GM21360 (cell line): ENCODE measurements at regions not wholly inside any gene's neighbourhood (a gene's known extent, or its start where the extent isn't known, plus 50 kb on each side); places are given as distances from the start of the nearest gene placed in this dataset.
"Not testable (repeated sequence)": the region's sequence is repeated elsewhere in the genome, so short reads cannot be mapped to it uniquely, and the experiment has no call there.

Experiments
- ATAC-seq: cut with Tn5 transposase; IDR thresholded peaks from one replicate; pipeline ENCODE4 v1.9.1; 2021; ENCODE audit warnings: mild to moderate bottlenecking, moderate library complexity; ENCODE audit not compliant: unreplicated experiment

DNA sequence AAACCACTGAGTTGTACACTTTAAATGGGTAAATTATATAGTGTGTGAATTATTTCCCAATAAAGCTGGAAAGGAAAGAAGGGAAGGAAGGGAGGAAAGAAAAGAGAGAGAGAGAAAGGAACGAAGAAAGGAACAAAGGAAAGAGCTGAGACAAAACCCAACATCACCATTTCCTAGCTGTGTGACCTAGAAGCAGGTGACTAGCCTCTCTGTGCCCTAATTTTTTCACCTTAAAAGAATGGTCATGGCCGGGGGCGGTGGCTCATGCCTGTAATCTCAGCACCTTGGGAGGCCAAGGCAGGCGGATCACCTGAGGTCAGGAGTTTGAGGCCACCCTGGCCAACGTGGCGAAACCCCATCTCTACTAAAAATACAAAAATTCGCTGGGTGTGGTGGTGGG is 155.8 kb downstream of the C16orf95 start:
- not testable (repeated sequence) for ATAC-seq

DNA sequence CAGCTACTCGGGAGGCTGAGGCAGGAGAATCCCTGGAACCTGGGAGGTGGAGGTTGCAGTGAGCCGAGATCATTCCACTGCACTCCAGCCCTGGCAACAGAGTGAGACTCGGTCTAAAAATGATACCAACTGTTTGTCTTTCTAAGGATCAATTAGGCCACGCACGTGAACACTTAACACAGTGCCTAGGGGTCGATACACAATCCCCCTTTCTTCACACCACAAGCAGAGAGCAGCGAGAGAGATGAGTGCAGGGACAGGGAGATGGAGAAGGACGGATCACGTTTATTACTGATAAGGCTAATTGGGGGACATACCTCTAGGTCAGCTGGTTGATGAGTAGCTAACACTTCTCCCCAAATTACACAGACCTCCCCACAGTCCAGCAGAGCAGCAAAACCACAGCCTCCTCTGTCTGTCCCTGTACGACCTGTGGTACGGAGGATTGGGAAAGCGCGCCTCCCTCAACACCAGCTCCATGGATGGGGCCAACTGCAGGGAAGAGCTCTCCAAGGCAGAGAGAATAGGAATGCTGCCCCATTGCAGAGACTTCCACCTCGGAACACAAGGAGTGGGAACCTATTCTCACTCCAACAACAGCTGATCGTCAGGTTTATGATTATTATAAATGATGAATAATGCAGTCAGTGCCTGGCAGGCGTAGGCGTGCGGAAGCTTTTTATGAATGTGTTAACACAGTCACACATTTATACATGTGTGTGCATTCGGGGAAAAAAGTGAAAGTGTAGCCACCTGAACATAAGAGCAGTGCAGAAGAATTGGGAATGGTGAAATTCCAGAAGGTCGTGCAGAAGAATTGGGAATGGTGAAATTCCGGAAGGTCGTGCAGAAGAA is 155.1 kb downstream of the C16orf95 start:
- no peak for ATAC-seq

DNA sequence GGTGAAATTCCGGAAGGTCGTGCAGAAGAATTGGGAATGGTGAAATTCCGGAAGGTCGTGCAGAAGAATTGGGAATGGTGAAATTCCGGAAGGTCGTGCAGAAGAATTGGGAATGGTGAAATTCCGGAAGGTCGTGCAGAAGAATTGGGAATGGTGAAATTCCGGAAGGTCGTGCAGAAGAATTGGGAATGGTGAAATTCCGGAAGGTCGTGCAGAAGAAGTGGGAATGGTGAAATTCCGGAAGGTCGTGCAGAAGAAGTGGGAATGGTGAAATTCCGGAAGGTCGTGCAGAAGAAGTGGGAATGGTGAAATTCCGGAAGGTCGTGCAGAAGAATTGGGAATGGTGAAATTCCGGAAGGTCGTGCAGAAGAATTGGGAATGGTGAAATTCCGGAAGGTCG is 154.4 kb downstream of the C16orf95 start:
- not testable (repeated sequence) for ATAC-seq

DNA sequence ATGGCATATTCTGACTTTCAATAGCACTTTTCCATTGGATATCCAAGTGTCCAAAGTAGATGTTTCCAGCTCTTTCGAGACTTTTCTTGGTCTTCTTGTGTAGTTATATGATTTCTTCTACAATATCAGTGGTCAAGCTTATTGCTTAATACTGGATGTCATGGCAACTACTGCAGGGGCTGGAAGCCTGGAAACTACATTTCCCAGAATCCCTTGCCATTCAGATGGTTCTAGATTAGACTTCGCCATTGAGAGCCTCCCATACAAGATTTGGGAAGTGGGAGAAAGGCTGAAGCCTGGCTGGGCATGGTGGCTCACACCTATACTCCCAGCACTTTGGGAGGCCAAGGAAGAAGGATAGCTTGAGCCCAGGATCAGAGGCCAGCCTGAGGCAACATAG is 153.6 kb downstream of the C16orf95 start:
- no peak for ATAC-seq

DNA sequence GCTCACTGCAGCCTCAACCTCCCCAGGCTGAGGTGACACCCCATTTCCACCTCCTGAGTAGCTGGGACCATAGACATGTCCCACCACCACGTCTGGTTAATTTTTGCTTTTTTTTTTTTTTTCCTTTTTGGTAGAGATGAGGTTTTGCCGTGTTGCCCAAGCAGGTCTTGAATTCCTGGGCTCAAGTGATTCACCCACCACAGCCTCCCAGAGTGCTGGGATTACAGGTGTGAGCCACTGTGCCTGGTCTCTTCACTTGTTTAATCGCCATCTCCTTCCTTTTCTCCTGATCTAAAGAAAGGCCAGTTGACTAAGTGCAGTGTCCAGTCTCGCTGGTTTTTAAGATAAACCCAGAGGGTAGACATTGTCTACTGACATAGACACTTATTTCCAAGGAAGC is 152.0 kb downstream of the C16orf95 start:
- ATAC-seq, result no peak

DNA sequence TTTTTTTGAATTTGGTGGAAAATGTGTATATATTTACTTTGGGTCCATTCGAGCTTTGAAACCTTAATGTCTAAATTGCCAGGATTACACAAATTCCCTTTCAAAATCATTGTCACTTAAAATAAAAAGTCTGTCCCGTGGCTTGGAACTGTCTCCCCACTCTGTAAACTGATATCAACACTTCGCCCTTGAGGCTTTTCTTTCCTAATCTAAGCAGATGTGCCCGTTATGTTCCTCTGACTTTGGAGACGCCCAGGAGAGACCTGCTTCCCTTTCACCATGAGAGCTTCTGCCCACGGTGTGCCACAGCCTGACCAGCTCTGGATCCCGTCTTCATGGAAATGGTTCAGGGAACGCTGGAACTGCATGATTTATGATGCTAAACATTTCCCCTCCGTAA is 151.3 kb downstream of the C16orf95 start:
- no peak for ATAC-seq

DNA sequence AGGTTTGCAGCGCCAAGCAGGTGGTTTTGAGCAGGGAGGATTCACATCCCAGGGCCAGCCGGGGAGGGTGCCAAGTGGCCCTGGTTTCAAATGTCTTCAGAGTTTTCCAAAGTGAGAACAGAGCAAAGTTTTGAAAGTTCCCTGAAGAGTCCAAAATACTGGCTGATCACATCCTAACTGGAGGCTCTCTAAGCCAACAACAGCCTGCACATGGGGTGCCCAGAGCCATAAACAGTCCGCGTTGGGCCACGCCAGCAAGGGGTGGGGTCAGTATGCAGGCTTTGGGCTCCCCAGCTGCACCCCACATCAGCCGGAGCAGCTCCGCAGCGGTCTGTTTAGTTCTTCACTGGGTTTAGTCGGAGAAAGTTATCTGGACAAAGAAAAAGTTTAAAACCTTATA is 150.9 kb downstream of the C16orf95 start:
- ATAC-seq, result no peak

DNA sequence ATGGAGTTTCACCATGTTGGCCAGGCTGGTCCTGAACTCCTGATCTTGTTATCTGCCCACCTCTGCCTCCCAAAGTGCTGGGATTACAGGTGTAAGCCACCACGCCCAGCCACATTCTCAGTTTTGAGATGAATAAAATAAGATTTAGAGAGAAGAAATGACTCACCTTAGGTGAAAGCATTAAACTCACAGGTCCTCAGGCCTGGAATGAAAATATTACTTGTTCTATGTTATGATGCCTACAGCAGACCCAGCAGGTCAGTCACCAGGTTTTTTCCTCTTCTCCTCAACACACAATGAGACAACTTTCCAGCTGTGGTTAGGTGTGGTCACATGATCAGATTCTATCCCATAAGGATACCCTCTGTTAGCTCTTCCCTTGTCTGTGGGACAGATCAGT is 150.3 kb downstream of the C16orf95 start:
- ATAC-seq, result no peak

DNA sequence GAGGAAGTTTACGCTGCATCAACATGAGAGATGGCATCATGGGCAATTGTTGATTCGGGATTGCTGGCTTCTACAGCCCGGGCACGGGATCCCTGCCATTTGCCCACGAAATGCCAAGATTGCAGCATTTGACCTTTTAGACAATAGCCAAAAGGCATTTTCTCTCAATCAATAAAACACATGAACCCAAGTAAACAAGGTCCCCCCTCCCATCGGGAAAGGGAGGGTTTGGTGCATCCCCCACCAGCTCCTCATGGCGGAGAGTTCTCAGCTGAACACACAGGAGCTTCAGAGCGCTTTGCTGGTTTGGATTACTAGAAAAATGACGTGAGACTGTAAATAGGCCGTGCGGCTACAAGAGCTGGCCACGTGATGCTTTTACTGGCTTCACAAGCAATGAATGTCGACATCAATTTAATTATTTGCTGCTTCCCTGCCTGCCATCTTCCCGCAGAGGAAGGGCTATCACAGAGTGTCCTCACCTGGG is 147.6 kb downstream of the C16orf95 start:
- no peak for ATAC-seq

DNA sequence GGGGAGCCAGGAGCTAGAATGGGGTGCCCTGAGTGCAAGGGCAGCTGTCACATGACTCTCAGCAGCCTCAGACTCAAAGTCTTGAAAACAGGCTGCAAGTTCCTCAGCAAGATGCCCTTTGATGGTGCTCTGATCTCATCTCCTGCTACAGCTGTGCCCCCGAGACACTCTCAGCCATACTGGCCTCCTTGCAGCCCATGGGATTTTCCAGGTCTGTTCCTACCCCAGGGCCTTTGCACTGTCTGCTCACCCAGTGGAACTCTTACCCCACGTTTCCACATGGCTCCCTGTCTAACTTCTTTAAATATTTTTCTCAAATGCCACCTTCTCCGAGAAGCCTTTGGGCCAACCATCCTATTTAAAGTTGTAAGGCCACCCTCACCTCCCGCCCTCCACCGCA is 146.9 kb downstream of the C16orf95 start:
- ATAC-seq, result no peak

DNA sequence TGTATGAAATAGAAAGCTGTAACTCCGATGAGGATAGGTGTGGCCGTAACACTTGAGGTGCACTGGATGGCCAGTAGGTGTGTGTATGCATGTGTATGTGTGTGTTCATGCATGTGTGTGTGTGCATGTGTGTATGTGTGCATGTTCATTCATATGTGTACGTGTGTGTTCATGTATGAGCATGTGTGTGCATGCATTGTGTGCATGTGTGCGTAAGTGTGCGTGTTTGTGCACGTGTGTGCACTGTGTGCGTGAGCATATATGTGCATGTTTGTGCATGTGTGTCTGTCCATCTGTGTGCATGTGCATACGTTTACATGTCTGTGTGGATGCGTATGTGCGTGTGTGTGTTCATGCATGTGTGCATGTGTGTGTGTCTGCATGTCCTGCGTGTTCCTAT is 145.5 kb downstream of the C16orf95 start:
- ATAC-seq, result no peak

DNA sequence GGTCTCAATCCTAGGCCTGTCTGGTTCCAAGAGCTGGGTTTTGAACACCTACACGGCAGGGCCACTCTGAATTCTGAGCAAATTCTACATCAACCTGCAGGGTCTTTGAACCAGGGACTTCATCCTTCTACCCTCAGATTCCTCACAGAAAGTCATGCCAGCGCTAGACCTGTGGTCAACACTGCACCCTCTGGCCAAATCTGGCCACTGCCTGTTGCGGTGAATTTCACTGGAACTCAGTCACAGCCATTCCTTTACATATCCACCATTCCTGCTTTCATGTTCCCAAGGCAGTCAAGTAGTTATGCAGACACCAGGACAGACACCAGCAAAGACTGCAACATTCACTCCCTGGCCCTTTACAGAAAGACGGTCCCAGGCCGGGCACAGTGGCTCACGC is 144.6 kb downstream of the C16orf95 start:
- no peak for ATAC-seq

DNA sequence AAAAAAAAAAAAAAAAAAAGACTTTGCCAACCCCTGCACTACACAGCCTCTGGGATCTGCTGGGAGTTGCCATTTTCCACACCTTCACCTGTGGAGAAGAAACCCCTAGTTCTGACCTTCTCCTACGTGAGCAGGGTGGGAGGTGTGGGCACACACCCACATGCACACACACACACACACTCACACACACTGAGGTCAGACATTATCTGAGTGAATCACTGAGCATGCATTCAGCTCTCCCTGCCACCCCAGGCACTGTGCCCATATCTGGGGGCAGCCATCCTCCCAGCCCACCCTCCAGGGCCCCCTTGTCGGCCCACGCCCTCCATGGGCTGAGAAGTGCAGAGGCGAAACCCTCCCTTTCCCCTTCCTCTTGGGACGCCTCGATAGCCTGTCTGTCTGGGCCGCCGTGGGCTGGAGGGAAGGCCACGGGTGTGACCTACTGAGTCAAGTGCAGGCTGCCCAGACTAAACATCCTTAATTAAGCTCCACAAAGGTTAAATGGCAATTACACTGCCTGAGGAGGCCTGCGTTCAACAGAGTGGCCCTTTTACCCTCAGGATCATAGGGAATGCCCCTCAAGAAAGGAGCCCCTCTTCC is 143.8 kb downstream of the C16orf95 start:
- ATAC-seq, result no peak

DNA sequence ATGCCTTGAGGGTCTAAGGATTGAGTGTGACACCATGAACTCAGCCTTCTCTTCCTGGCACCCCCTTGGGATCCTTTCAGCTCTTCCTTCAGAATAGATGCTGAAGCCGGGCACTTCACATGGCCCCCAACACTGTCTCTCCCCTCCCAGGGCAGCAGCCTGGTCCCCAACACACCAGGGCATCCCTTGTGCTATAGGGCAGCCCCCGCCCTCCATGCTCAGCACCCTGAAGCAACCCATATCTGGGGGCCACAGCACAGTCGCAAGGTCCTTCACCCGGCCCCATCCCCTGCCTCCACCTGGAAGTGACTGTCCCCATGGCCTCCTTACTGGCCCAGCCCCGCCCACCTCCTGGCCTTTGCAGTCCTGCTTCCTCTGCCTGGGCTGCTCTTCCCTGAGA is 143.1 kb downstream of the C16orf95 start:
- ATAC-seq, result no peak

DNA sequence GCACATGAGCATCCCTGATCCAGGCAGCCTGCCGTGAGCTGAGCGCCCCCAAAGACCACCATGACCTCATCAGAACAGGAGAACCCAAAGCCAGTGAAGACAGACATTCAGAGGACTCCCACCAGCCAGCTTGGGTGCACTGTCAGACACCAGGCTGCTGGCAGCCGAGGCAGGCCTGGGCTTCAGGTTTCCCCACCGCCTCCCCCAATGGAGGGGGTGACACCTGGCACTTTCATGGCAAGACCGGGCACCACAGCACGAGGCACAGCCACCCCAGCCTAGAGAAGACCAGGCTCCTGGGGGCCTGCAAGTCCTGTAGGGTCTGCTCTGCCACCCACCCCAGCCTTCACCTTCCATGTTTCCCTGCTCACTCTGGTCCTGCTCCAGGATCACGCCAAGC is 140.5 kb downstream of the C16orf95 start:
- ATAC-seq, result no peak

DNA sequence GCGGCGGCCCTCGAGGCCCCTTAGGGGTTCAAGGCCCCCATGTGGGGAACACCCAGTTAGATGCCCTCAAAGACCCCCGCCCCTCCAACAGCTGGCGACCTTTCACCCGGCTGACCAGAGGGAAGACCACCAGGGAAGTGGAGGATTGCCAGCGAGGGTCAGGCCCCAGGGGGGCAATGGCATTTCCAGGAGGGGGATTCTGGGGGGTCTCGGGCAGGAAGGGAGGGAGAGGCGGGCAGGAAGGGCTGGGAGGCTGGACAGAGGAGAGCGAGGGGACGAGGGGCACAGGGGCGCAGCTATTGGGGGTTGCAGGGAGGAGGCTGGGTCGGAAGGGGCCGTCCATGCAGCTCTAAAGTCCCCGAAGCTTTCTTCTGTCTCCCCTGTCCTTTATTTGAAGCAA is 139.5 kb downstream of the C16orf95 start:
- ATAC-seq, result no peak

DNA sequence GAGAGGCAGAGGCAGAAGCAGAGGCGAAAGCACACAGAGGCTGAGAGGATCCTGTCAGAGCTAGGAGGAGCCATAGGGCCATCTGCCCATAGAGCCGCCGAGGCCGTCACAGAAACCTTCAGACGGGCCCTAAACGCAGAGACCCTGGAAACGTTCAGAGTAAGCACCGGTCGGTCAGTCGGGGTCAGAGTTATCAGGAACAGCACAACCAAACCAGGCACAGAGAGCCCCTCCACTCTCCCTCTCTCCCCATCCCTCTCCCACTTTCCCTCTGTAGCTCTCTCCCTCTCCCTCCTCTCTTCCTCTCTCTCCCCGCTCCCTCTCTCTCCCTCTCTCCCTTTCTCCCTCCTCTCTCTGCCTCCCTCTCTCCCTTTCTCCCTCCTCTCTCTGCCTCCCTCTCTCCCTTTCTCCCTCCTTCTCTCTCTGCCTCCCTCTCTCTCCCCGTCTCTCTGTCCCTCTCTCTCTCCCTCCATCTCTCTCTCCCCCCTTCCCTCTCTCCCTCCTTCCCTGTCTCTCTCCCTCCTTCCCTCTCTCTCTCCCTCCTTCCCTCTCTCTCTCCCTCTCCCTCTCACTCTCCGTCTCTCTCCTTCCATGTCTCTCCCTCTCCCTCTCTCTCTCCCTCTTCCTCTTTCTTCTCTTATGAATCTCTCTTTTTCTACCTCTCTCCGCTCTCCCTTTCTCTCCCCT is 138.9 kb downstream of the C16orf95 start:
- no peak for ATAC-seq

DNA sequence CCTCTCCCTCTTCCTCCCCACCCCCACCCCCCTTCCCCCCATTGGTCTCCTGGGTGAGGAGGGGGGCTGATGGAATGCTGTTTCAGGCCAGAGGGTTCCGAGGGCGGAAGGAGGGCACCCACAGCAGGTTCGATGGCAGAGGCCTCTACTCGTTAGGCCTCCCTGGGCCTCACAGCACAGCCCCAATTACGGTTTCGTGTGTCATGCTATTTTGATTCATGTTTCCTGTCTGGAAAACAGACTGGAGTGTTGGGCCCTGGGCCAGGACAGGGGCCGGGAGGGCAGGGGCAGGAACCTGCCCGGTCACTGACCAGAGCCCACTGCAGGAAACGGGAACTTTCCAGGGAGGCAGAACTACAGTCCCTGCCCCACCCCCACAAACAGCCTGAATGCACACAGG is 138.2 kb downstream of the C16orf95 start:
- ATAC-seq, result no peak

DNA sequence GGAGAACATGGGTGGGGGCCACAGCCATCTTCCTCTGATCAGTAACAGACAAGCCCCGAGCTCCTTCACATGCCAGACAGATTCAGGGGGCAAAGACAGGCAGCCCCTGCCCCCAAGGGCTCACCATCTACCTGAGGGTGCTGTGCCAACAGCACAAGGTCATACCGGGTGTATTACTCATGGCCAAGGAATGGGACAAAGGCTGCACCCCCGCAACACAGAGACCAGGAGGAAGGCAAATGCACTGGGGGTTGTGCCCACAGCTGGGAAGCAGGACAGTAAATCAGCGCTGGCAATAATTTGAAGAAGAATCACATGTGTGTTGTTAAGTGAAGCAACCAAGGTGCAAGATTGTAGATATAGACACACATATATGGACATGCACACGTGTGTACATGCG is 137.1 kb downstream of the C16orf95 start:
- no peak for ATAC-seq

DNA sequence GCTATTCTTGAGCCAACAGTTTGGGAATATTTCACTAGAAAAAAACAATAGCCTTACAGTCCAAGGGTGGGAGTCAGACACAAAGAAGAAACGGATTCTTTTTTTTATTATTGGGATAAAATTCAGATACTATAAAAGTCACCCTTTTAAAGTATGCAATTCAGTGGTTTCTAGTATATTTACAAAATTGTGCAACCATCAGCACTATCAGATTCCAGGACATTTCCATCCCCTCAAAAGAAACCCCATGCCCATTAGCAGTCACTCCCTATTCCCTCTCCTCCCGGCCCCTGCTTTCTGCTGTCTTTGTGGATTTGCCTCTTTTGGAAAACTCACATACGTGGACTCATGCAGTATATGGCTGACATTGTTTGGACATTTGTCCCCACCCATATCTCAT is 134.4 kb downstream of the C16orf95 start:
- ATAC-seq, result no peak

DNA sequence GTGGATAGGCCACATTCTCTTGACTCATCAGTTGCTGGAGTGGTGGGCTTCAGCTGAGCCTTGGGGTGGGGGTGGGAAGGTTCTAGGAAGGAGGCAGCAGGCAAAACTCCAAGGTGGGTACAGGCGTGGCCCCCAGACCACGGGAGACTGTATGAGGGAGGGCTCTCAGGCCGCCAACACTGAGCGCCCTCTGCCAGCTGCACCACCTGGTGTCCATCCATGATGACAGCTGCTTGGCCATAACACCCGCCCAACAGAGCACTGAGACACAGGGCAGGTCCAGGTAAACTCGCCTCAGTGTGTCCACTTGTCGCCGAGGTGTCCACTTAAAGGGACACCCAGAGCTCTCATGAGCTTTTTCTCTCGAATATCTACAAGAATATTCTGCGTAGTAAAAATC is 133.5 kb downstream of the C16orf95 start:
- ATAC-seq, result no peak

DNA sequence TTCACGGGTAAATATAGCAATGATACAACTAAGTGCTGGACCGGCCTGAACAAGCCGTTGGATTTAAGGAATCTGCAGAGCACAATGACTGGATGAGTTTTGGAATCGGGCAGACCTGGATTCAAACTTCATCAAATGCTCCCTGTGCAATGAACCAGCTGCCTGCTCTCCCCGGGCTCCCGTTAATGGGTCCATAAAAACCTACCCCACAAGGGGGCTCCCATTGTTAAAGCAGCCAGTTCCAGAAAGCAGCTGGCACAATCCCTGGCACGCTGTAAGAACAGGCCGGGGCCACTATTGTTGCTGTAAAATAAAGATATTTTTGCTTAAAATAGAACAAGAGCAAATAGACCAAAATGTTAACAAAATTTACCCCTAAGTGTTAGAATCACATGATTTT is 131.9 kb downstream of the C16orf95 start:
- ATAC-seq, result no peak
